Epithelial cell of esophagus (primary cell): ENCODE measurements at regions not wholly inside any gene's neighbourhood (a gene's known extent, or its start where the extent isn't known, plus 50 kb on each side); places are given as distances from the start of the nearest gene placed in this dataset.
A peak's percentile ranks its signal among the peaks of the same experiment; 100 is the strongest.

Experiments used
- DNase-seq: peaks from one replicate; pipeline ENCODE4 v3.0.0; 2010; ENCODE audit warnings: low read depth
- H3K4me3 ChIP-seq: 2 replicates; pipeline ENCODE4 v1.5.1; 2011; ENCODE audit warnings: mild to moderate bottlenecking, low read length, control low read depth
- CTCF ChIP-seq: IDR thresholded peaks from 2 replicates; pipeline ENCODE4 v1.5.1; 2011; ENCODE audit warnings: low read depth, mild to moderate bottlenecking, low read length, control low read depth, inconsistent platforms; ENCODE audit not compliant: insufficient read depth; ENCODE audit errors: missing control alignments

GRCh38 chr2:219714681-219715400 lies 87.4 kb downstream of the SLC4A3 start:
- no peak for DNase-seq
- TF ChIP-seq CTCF = no peak

GRCh38 chr2:219718066-219718465 lies 90.6 kb downstream of the SLC4A3 start:
- TF ChIP-seq CTCF = no peak
- no peak for DNase-seq
- no peak overlapping the region for H3K4me3 ChIP-seq

More at GRCh38 chr2:219714681-219715400, 87.4 kb downstream of the SLC4A3 start:
- H3K4me3 ChIP-seq = no peak overlapping the region

GRCh38 chr2:219719521-219719920 lies 92.1 kb downstream of the SLC4A3 start:
- no peak for DNase-seq
- no peak for TF ChIP-seq CTCF
- no peak overlapping the region for H3K4me3 ChIP-seq

- no peak for TF ChIP-seq CTCF
- H3K4me3 ChIP-seq = no peak overlapping the region
- no peak for DNase-seq
Measured at GRCh38 chr2:219720956-219721355, 93.5 kb downstream of the SLC4A3 start.

- TF ChIP-seq CTCF = no peak
- DNase-seq = peak; percentile 97
- no peak overlapping the region for H3K4me3 ChIP-seq
Measured at GRCh38 chr2:219722276-219722879, 94.9 kb downstream of the SLC4A3 start.

- no peak for TF ChIP-seq CTCF
- no peak overlapping the region for H3K4me3 ChIP-seq
- no peak for DNase-seq
Measured at GRCh38 chr2:219723311-219723710, 95.9 kb downstream of the SLC4A3 start.

GRCh38 chr2:219724628-219725027 lies 97.2 kb downstream of the SLC4A3 start:
- no peak for TF ChIP-seq CTCF
- peak; percentile 64 for DNase-seq
- no peak overlapping the region for H3K4me3 ChIP-seq
